ENCODE measurements at regions not wholly inside any gene's neighbourhood (a gene's known extent, or its start where the extent isn't known, plus 50 kb on each side); places are given as distances from the start of the nearest gene placed in this dataset.

DNA sequence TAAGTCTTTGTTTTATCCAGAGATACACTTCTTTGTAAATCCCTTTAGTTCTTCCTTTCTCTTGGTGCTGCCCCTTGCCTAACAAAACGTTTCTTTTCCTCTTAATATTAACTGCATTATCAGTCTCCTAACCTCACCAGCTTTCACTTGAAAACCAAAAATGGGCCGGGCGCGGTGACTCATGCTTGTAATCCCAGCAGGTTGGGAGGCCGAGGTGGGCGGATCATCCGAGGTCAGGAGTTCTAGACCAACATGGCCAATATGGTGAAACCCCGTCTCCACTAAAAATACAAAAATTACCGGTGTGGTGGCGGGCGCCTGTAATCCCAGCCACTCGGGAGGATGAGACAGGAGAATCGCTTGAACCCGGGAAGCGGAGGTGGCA lies 329.8 kb upstream of the MIR17HG start:
- H3K36me3 Mint-ChIP-seq, result no peaks in the 10 kb centered on the region
- ATAC-seq (ENCODE audit: low read depth) (no peak), DNase-seq (no peak)
- no peaks in the 10 kb centered on the region for H3K27me3 Mint-ChIP-seq
- POLR2A ChIA-PET, result no interaction called here
- H3K9me3 Mint-ChIP-seq, result no peaks in the 10 kb centered on the region
- H3K4me3 Mint-ChIP-seq, result no peak overlapping the region
- no peak overlapping the region for H3K27ac Mint-ChIP-seq
- H3K4me1 Mint-ChIP-seq, result no peaks in the 10 kb centered on the region

- Mint-ChIP-seq H3K27me3 (no peaks in the 10 kb centered on the region), H3K4me3 (no peak overlapping the region), H3K4me1 (no peaks in the 10 kb centered on the region), H3K36me3 (no peaks in the 10 kb centered on the region), H3K27ac (no peak overlapping the region), H3K9me3 (no peaks in the 10 kb centered on the region)
- POLR2A ChIA-PET, result no interaction called here
- DNase-seq, result no peak
- no peak for ATAC-seq (ENCODE audit: low read depth)
Observed at GRCh38 chr13:91020461-91021034, 326.9 kb upstream of the MIR17HG start.

GRCh38 chr13:91024157-91024792 lies 323.2 kb upstream of the MIR17HG start:
- no peaks in the 10 kb centered on the region for H3K36me3 Mint-ChIP-seq
- H3K27me3 Mint-ChIP-seq, result no peaks in the 10 kb centered on the region
- POLR2A ChIA-PET, result no interaction called here
- no peaks in the 10 kb centered on the region for H3K9me3 Mint-ChIP-seq
- no peak for ATAC-seq (ENCODE audit: low read depth)
- H3K4me3 Mint-ChIP-seq, result no peak overlapping the region
- no peaks in the 10 kb centered on the region for H3K4me1 Mint-ChIP-seq
- H3K27ac Mint-ChIP-seq, result no peak overlapping the region
- no peak for DNase-seq

DNA sequence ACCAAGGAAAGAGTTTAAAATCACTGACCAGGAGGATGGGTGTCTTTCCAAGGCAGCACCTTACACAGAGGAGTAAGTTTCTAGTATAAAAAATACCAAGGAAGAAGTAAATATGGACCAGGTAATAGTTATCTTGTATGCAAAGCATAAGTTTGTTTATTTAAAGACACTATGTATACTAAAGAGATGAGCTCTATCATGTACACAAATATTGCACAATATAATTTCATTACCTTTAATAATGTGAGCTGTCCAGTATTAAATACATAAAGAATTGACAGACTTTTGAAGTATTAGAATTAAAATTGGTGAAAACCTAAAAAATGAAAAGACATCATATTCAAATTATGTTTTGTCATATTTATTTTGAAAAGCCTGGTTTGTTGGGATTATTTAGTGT lies 322.0 kb upstream of the MIR17HG start:
- Mint-ChIP-seq H3K27ac (no peak overlapping the region), H3K36me3 (no peaks in the 10 kb centered on the region), H3K4me1 (no peaks in the 10 kb centered on the region), H3K9me3 (no peaks in the 10 kb centered on the region), H3K4me3 (no peak overlapping the region), H3K27me3 (no peaks in the 10 kb centered on the region)
- POLR2A ChIA-PET, result no interaction called here
- DNase-seq, result no peak
- ATAC-seq (ENCODE audit: low read depth), result no peak

- Mint-ChIP-seq H3K9me3 (no peaks in the 10 kb centered on the region), H3K4me1 (no peaks in the 10 kb centered on the region), H3K27ac (no peak overlapping the region), H3K4me3 (no peak overlapping the region), H3K27me3 (no peaks in the 10 kb centered on the region), H3K36me3 (no peaks in the 10 kb centered on the region)
- DNase-seq (no peak), ATAC-seq (ENCODE audit: low read depth) (no peak)
- POLR2A ChIA-PET, result no interaction called here
Observed at GRCh38 chr13:91031508-91031907, 316.0 kb upstream of the MIR17HG start.

- Mint-ChIP-seq H3K27ac (no peak overlapping the region), H3K36me3 (no peaks in the 10 kb centered on the region), H3K4me1 (no peaks in the 10 kb centered on the region), H3K9me3 (no peaks in the 10 kb centered on the region), H3K4me3 (no peak overlapping the region), H3K27me3 (no peaks in the 10 kb centered on the region)
- no peak for ATAC-seq (ENCODE audit: low read depth)
- POLR2A ChIA-PET, result no interaction called here
- no peak for DNase-seq
Observed at GRCh38 chr13:91032104-91032503, 315.4 kb upstream of the MIR17HG start.

DNA sequence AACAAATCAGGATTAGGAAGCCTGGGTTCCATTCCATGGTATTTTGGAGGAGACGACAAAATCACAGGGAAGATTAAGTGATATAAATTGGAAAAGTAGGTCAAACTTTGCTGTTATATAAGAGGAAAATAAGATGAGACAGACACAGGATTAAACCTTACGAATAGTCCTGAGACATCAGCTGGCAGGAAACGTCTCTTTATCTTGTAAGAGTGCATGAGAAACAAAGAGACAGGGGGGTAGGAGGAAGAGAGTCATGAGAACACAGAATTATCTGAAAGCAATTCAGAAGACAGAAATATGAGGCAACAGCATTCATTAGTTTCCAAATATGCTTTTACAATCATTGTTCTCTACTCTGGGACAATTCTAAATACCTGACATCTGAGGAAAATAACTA lies 310.6 kb upstream of the MIR17HG start:
- ATAC-seq (ENCODE audit: low read depth) (no peak), DNase-seq (no peak)
- no peaks in the 10 kb centered on the region for H3K4me1 Mint-ChIP-seq
- no peaks in the 10 kb centered on the region for H3K36me3 Mint-ChIP-seq
- H3K27me3 Mint-ChIP-seq, result no peaks in the 10 kb centered on the region
- POLR2A ChIA-PET, result no interaction called here
- H3K27ac Mint-ChIP-seq, result no peak overlapping the region
- no peak overlapping the region for H3K4me3 Mint-ChIP-seq
- H3K9me3 Mint-ChIP-seq, result no peaks in the 10 kb centered on the region

GRCh38 chr13:91042870-91043269 lies 304.6 kb upstream of the MIR17HG start:
- H3K27me3 Mint-ChIP-seq, result no peaks in the 10 kb centered on the region
- no peak overlapping the region for H3K27ac Mint-ChIP-seq
- H3K4me3 Mint-ChIP-seq, result no peak overlapping the region
- POLR2A ChIA-PET, result no interaction called here
- no peaks in the 10 kb centered on the region for H3K36me3 Mint-ChIP-seq
- no peaks in the 10 kb centered on the region for H3K4me1 Mint-ChIP-seq
- H3K9me3 Mint-ChIP-seq, result no peaks in the 10 kb centered on the region
- no peak for ATAC-seq (ENCODE audit: low read depth)
- no peak for DNase-seq

- no peaks in the 10 kb centered on the region for H3K27me3 Mint-ChIP-seq
- no peaks in the 10 kb centered on the region for H3K4me1 Mint-ChIP-seq
- POLR2A ChIA-PET, result no interaction called here
- DNase-seq, result no peak
- no peaks in the 10 kb centered on the region for H3K36me3 Mint-ChIP-seq
- ATAC-seq (ENCODE audit: low read depth), result no peak
- no peak overlapping the region for H3K27ac Mint-ChIP-seq
- H3K4me3 Mint-ChIP-seq, result no peak overlapping the region
- H3K9me3 Mint-ChIP-seq, result no peaks in the 10 kb centered on the region
Observed at GRCh38 chr13:91045351-91046034, 302.0 kb upstream of the MIR17HG start.

GRCh38 chr13:91046715-91047327 lies 300.7 kb upstream of the MIR17HG start:
- Mint-ChIP-seq H3K27ac (no peak overlapping the region), H3K9me3 (no peaks in the 10 kb centered on the region), H3K36me3 (no peaks in the 10 kb centered on the region), H3K27me3 (no peaks in the 10 kb centered on the region), H3K4me3 (no peak overlapping the region), H3K4me1 (no peaks in the 10 kb centered on the region)
- no peak for ATAC-seq (ENCODE audit: low read depth)
- POLR2A ChIA-PET, result no interaction called here
- no peak for DNase-seq

- Mint-ChIP-seq H3K9me3 (no peaks in the 10 kb centered on the region), H3K36me3 (no peaks in the 10 kb centered on the region), H3K4me1 (no peaks in the 10 kb centered on the region), H3K27ac (no peak overlapping the region), H3K4me3 (no peak overlapping the region), H3K27me3 (no peaks in the 10 kb centered on the region)
- POLR2A ChIA-PET, result no interaction called here
- DNase-seq (no peak), ATAC-seq (ENCODE audit: low read depth) (no peak)
Observed at GRCh38 chr13:91050970-91051369, 296.5 kb upstream of the MIR17HG start.

DNA sequence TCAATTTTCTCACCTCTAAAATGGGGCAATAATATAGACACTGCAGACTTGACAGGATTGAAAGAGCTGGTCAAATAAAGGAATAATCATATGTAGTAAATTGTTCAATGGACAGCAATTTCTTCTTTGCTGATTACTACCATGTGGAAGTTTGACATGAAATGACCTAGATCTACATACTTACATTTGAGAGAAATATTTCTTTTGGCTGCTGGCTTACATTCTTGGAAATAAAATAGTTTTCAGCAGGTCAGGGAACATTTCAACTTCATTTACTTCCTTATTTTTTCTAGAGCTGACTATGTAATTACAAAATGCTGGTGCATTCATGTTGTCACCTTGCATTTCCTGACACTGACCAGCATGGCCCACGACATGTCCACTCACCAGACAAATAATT lies 294.6 kb upstream of the MIR17HG start:
- Mint-ChIP-seq H3K4me1 (no peaks in the 10 kb centered on the region), H3K4me3 (no peak overlapping the region), H3K27ac (no peak overlapping the region), H3K9me3 (no peaks in the 10 kb centered on the region), H3K27me3 (no peaks in the 10 kb centered on the region), H3K36me3 (no peaks in the 10 kb centered on the region)
- POLR2A ChIA-PET, result no interaction called here
- ATAC-seq (ENCODE audit: low read depth) (no peak), DNase-seq (no peak)

DNA sequence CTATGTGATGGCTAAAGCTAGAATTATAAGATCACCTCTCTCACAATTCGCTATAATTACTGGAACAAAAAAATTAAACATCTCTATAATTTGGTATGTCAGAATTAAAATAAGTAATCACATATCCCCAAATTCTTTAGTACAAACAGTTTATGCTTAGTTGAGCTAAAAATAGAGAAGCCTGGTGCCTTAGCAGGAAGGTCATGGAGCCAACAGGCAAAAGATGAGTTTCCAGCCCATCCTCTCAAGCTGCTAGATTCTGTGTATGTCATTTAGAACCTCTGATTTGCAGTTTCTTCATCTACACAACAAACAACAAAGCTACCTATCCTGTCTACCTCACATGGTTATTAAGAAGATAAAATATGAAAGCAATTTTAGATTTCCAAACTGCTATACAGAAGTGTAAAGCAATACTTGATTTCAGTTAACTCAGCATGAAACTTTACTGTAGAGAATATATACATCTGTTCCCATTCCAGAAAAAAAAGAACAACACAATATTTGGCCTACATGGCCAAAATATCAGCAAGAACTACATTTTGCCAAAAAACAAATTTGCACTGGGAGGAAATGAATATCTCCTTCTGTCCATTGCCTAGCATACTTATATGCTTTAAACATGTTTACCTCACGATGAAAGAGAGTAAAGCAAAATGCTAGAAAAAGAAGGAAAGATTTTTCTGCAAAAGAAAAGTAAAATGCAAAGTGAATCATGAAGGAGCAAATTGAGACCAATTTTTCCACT lies 294.0 kb upstream of the MIR17HG start:
- POLR2A ChIA-PET, result no interaction called here
- no peak for ATAC-seq (ENCODE audit: low read depth)
- Mint-ChIP-seq H3K27ac (no peak overlapping the region), H3K27me3 (no peaks in the 10 kb centered on the region), H3K4me1 (no peaks in the 10 kb centered on the region), H3K4me3 (no peak overlapping the region), H3K9me3 (no peaks in the 10 kb centered on the region), H3K36me3 (no peaks in the 10 kb centered on the region)
- DNase-seq, result no peak

DNA sequence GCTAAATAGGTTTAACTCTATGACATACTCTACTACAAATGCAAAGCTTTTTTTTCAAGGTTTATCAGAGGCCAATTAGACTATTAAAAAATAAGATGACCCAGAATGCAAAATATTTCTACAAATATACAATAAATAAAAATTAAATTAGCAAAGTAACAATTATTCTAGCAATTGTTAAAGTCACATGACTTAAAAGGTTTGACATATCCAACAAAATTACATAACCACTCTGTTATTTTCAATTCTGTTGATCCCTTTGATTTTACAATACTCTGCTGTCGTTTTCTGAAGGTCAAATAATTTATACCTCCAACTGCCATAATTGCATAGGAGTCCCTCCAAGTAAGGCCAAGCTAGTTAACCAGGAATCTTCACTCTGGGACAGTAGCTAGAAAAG lies 292.6 kb upstream of the MIR17HG start:
- ATAC-seq (ENCODE audit: low read depth), result no peak
- Mint-ChIP-seq H3K36me3 (no peaks in the 10 kb centered on the region), H3K4me3 (no peak overlapping the region), H3K27me3 (no peaks in the 10 kb centered on the region), H3K9me3 (no peaks in the 10 kb centered on the region), H3K27ac (no peak overlapping the region), H3K4me1 (no peaks in the 10 kb centered on the region)
- no peak for DNase-seq
- POLR2A ChIA-PET, result no interaction called here
